HL-60 (cell line): ENCODE measurements at regions not wholly inside any gene's neighbourhood (a gene's known extent, or its start where the extent isn't known, plus 50 kb on each side); places are given as distances from the start of the nearest gene placed in this dataset.
"Not testable (repeated sequence)": the region's sequence is repeated elsewhere in the genome, so short reads cannot be mapped to it uniquely, and the experiment has no call there.

Experiments used
- DNase-seq, 2 experiments: peaks; one replicate each; pipeline ENCODE4 v3.0.0-alpha.2; 2010 to 2020; ENCODE audit warnings: low read depth in 1 of 2, low spot score in 1 of 2
- H3K27ac ChIP-seq: fragments of 250-450 bp; sonication (Bioruptor Pico); replicated peaks from 2 replicates; pipeline ENCODE4 v1.5.1; 2020; ENCODE audit warnings: mild to moderate bottlenecking, moderate library complexity
- H3K27me3 ChIP-seq: fragments of 250-450 bp; sonication (Bioruptor Pico); 2 replicates; pipeline ENCODE4 v1.5.1; 2021; ENCODE audit warnings: mild to moderate bottlenecking, moderate library complexity; ENCODE audit not compliant: insufficient read depth, poor library complexity, severe bottlenecking
- H3K4me3 ChIP-seq: replicated peaks from 2 replicates; pipeline ENCODE4 v1.5.1; 2011; ENCODE audit warnings: mild to moderate bottlenecking, control low read depth, low read length; ENCODE audit not compliant: insufficient read depth
- CTCF ChIP-seq: IDR thresholded peaks from one replicate; pipeline ENCODE4 v1.5.1; 2011; ENCODE audit warnings: low read length, control low read depth, inconsistent platforms; ENCODE audit not compliant: insufficient read depth
- GABPA ChIP-seq: IDR thresholded peaks from 2 replicates; pipeline ENCODE4 v1.6.1; 2012; ENCODE audit warnings: low read depth
- POLR2AphosphoS5 ChIP-seq: IDR thresholded peaks from 2 replicates; pipeline ENCODE4 v1.6.1; 2012; ENCODE audit warnings: low read depth
- REST ChIP-seq: IDR thresholded peaks from 2 replicates; pipeline ENCODE4 v1.6.1; 2012; ENCODE audit warnings: low read depth; ENCODE audit not compliant: insufficient replicate concordance
- SPI1 ChIP-seq: IDR thresholded peaks from 2 replicates; pipeline ENCODE4 v1.6.1; 2012; ENCODE audit warnings: low read depth, mild to moderate bottlenecking, borderline replicate concordance

GRCh38 chr2:5190023-5190422, 502.2 kb upstream of the SOX11 start:
- DNase-seq, result no peak
- TF ChIP-seq GABPA (no peak), POLR2AphosphoS5 (no peak)
- no peak overlapping the region for H3K27ac ChIP-seq
- no peak overlapping the region for H3K4me3 ChIP-seq
- no peaks in the 10 kb centered on the region for H3K27me3 ChIP-seq

GRCh38 chr2:5195636-5196035, 496.5 kb upstream of the SOX11 start:
- DNase-seq, result no peak
- TF ChIP-seq POLR2AphosphoS5 (no peak), GABPA (no peak), SPI1 (no peak), CTCF (no peak), REST (no peak)

GRCh38 chr2:5203134-5203755, 488.9 kb upstream of the SOX11 start:
- TF ChIP-seq REST (no peak), POLR2AphosphoS5 (no peak), SPI1 (no peak), GABPA (no peak), CTCF (no peak)
- H3K27me3 ChIP-seq, result no peaks in the 10 kb centered on the region
- no peak for DNase-seq
- no peak overlapping the region for H3K4me3 ChIP-seq
- no peak overlapping the region for H3K27ac ChIP-seq

More at GRCh38 chr2:5195636-5196035, 496.5 kb upstream of the SOX11 start:
- Histone ChIP-seq H3K27me3 (no peaks in the 10 kb centered on the region), H3K4me3 (no peak overlapping the region), H3K27ac (no peak overlapping the region)

- not testable (repeated sequence) for H3K27me3 ChIP-seq, H3K4me3 ChIP-seq, H3K27ac ChIP-seq, DNase-seq
Measured at GRCh38 chr2:5206742-5207141, 485.4 kb upstream of the SOX11 start.

GRCh38 chr2:5215989-5216607, 476.1 kb upstream of the SOX11 start:
- TF ChIP-seq POLR2AphosphoS5 (no peak), CTCF (no peak), REST (no peak), SPI1 (no peak), GABPA (no peak)
- no peak overlapping the region for H3K27ac ChIP-seq
- H3K27me3 ChIP-seq, result no peaks in the 10 kb centered on the region
- DNase-seq, result no peak
- H3K4me3 ChIP-seq, result no peak overlapping the region
